Activated CD8-positive, alpha-beta memory T cell treated with anti-CD3 and anti-CD28 coated beads for 24 hours (primary cell): ENCODE measurements at regions not wholly inside any gene's neighbourhood (a gene's known extent, or its start where the extent isn't known, plus 50 kb on each side); places are given as distances from the start of the nearest gene placed in this dataset.

Source experiments
- DNase-seq: peaks from one replicate; pipeline ENCODE4 v3.0.0-alpha.2; 2020

GRCh38 chr10:130372222-130372621 lies 236.0 kb downstream of the GLRX3 start:
- no peak for DNase-seq

DNA sequence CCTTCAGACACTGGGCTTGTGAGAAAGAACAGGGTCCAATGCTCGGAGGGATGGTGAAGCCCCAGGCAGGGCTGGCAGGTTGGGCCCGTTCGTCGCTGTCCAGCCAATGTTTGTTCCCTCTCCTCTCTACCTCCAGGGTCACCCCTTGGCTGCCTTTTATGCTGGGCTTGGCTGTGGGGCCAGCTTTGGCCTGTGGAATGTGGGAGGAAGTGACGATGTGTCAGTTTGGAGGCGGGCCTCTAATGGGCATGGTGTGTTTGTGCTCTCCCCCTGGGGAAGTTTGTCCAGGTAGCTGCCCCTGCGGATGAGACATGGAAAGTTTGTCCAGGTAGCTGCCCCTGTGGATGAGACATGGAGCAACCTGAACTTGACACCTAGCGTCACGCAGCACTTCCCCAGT lies 236.7 kb downstream of the GLRX3 start:
- DNase-seq: no peak

GRCh38 chr10:130377986-130378540 lies 241.9 kb downstream of the GLRX3 start:
- no peak for DNase-seq

DNA sequence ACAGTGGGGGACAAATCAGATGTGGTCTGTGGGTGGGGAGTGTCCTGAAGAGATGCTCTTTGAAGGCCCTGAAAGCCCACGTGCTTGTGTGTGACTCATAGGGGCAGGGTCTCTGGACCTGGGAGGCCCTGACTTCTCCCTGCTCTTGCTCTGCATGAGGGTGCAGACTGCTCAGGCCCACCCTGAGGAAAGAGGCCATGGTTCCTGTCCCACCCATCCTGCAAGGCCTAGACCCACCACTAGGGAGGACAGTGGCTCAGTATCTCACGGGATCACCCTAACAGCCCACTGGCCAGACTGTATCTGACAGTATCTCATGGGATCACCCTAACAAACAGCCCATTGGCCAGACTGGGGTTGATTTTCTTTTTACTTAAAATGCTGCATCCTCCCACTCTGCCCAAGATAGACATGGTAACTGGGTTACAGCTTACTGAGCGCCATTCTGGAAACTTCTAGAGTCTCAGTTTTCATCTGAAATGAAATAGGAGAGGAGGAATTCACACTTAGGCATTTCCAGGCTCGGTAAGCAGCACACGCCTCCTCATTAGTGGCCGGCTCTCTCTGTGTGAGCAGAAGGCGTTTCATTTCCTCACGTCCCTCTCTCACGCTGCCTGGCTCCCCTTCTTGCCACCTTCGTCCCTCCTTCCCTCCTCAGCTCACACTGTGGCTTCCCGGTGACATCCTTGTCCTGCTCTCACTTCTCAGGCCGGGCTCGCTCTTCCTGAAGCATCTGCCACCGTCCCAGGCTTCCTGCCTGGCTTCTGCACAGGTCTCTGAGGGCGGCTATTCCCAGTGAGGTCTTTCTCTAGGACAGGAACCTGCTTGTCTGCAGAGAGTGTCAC lies 242.6 kb downstream of the GLRX3 start:
- no peak for DNase-seq

DNA sequence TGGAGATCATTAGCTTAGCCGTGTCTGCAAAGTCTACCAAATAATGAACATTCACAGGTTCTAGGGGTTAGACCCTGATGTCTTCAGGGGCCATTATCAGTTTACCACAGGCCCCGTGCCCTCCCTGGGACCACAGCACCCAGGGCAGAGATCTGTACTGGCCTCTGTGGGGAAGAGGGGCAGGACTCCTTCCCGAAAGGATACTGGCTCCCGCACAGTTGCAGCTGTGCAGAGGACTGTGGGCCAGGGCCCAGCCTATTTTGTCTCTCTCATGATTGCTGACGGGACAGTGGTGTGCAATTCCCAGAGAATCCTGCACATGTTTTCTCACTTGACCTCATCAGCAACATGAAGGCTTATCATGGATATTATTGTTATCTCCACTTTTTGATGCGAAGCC lies 243.9 kb downstream of the GLRX3 start:
- no peak for DNase-seq

DNA sequence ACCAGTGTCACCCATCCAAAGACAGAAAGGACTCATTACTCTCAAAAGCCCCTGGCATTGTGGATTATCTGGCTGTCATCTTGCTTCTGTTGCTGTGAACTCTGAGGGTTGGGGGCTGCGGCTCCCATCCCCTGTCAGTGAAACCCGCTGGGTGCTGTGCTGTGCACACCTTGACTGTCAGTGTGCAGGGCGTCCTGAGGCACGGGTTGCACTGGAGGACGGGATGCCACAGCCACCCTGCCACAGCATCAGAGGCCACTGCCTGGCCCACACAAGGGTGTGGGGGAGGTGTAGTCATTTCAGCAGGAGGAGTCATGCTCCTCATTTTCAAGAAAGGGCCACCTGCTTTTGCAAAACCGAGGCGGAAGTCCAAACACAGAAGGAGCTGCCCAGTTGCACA lies 245.8 kb downstream of the GLRX3 start:
- DNase-seq: no peak

GRCh38 chr10:130387936-130388580 lies 251.9 kb downstream of the GLRX3 start:
- DNase-seq: no peak

- no peak for DNase-seq
Measured at GRCh38 chr10:130388746-130389145, 252.6 kb downstream of the GLRX3 start.

DNA sequence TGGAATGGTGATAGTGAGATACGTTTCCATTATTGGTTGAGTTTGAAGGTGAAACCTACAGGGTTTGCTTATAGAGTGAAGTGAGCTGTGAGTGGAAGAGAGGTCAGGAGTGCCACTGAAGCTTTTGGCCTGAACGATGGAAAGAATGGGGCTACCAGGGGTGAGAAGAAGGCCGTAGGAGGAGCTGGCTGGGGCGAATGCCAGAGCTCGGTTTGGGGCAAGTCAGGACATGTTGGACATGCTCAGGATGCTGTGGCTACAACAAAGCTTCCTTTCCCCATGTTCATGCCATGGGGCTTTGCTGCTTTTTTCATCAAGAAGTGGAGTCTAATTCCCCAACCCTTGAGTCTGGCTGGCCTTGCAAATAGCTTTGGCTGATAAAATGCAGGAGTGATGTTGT lies 253.7 kb downstream of the GLRX3 start:
- DNase-seq: no peak

GRCh38 chr10:130392031-130392430 lies 255.8 kb downstream of the GLRX3 start:
- DNase-seq: no peak

DNA sequence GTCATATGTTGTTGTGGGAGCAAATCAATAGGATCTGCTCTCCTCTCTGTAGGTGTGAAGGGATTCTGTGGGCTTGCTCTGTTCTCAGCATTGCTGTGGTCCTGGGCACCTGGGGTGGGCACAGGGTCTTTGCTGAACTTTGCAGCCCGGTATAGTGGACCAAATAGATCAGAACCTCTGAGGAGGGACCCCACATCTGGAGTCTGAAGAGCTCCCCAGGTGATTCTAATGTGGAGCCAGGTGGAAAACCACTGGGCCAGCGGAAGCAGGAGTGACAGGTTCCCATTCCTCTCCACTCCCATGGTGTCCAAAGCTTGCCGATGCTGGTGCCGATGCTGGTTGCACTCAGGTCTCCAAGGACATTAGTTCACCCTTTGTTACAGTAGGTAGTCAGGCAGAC lies 257.2 kb downstream of the GLRX3 start:
- DNase-seq: no peak

DNA sequence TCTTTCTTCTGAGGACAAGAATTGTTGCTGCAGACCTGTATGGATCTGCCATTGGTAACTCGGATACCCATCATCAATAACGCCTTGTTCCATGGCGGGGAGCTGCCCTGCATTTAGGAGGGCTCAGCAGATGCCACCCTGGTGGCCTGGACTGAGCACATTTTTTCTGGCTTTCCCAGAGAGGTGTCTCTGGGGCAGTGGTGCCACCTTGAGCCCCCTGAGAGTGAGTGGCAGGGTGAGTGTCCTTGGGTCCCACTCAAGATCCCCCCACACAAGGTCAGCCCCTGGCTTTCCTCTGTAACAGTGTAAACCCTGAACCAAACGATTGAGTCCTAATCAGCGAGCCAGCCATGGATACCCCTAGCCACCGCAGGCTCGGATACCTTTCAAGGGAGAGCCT lies 258.6 kb downstream of the GLRX3 start:
- DNase-seq: no peak

DNA sequence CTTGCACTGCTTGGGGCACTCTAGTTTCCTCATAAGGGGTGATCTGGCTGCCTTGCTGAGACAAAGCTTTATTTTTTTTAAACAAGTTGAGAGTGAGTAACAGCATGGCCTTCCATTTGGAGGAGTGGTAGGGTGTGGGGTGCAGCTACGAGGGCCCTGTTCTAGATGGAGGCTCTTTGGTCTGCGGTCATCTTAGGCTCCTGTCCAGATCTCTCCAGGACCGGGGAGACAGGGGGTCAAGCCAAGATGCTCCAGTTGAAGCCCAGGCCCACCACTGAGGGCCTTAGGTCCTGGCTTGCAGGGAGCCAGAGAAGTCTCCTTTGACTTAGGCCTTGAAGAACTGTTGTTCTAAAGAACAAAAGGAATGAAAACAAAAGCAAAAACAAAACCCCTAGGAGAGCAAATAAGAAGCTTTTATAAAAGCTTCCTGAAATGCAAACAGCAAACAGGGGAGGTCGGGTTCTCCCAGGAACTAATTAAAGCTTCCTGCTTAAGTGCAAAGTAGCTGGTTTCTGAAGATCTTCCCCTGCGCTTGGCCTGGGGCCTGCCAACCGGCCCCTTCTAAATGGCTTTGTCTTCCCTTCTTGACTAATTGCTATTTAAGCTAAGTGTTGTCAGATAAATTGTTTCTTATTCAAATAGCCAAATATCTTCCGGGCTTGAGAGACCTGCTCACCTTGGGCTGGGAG lies 259.2 kb downstream of the GLRX3 start:
- DNase-seq: no peak

GRCh38 chr10:130396044-130396443 lies 259.9 kb downstream of the GLRX3 start:
- no peak for DNase-seq

DNA sequence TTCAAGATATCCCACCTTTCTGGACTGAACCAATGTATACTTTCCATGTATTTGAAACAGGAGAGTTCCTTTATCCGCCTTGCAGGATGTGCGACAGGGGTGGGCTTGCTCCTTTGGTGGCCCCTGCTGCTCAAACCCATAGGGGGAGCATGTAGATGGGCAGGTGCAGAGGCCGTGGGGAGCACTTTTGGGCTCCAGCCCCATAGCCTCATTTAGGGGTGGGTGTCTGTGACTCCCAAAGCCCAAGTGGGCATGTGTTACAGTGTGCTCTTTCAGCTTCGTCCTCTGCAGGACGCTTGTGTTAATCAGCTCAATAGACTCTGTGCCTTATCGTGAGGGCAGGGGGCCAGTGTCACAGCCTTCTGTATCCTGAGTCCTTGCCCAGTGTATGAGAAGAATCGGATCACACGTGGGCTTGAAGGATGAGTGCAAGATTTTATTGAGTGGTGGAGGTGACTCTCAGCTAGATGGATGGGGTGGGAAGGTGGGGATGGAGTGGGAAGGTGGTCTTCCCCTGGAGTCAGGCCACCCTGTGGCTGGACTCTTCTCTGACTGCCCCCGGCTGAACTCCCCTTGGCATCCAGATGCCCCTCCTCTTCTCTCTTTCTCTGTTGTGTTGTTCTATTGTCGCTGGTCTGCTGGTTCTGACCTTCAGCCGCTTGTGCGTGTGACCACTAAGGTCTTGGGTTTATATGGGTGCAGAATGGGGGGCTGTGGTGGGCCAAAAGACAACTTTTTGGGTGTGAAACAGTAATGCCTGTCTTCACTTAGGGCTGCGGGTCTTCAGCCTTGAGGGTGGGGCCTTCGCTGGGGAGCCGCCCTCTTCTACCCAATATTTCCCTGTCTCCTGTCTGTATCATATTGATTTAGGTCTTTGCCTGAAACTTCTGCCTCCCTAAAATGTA lies 262.2 kb downstream of the GLRX3 start:
- DNase-seq: peak; percentile 21

DNA sequence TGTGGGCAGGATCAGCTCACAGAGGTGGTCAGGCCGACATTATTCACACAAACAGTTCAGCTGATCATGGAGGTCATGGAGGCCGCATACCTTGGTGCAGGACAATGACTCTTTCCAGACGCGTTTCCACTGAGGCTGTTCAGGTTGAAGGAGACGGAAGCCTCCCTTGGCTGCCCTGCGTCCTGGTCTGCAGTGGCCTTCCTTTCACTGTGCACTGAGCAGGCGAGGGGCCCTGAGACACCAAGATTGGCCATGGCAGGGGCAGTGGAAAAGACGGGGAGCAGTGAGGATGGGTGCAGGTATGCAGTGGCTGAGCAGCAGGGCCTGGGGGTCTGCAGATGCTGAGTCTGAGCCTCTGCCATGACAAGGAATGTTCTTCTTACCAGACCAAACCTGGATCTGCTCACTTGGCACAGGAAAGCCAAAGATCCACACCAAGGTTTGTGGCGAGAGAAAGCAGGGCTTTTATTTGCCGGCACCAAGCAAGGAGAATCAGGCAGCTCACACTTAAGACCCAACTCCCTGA lies 263.3 kb downstream of the GLRX3 start:
- DNase-seq: peak; percentile 19

DNA sequence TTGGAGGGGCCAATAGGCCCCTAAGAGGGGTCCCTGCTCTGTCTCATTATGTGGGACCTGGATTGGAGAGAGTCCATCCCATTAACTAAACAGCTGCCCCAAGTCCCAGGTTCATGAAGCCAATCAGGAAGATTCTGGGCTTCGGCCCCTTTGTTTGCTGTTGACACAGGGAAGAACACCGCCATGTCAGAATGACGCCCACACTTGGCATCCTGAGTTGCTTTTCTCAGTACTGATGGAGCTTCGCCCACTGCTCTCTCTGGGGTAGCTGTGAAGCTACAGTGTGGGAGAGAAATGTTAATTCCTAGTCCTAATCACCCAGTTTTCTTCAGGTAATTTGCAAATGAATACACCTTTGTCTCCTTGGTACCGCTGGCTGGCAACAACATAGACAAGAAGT lies 264.7 kb downstream of the GLRX3 start:
- no peak for DNase-seq

- no peak for DNase-seq
Measured at GRCh38 chr10:130401860-130402765, 265.9 kb downstream of the GLRX3 start.

DNA sequence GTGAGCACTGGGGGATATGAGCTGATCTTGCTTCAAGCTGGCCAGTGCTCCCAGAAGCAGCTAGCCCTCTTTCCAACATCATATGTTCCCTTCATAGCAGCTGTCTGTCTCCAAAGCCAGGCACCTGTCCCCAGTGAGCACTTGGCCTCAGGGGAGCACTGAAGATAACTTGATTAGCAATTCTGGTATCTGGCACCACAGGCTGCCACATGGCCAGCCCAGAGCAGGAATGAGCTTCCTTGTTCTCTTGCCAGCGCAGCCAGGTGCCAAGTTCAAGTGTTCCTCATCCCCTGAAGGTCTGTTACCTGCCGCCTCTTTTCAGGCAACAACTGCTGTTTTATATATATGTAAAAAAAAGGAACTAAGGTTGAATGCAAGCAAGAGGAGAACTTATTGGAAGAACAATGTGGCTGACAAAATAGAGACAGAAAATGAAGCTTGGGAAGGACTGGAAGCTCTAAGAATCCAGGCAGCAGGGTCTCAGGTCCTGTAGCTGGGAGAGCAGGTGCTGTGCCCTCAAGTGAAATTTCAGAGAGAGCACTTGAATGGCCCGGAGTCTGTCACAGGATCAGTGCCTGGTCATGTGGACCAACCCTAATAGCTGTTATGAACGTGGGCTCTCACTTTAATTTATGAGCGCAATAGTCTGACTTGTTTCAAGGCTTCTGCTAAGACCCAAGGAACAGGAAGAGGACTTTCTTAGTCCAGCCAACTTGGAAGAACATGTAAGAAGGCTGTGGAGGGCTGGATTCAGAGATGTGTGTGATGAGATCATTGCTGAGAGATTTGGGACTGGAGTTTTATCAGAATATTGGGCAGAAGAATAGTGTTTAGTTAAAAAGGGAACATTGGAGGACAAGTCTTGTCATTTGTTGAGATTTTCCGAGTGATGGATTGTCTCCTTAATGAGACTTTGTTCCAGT lies 267.2 kb downstream of the GLRX3 start:
- no peak for DNase-seq

- no peak for DNase-seq
Measured at GRCh38 chr10:130404476-130405055, 268.4 kb downstream of the GLRX3 start.
